ENCODE measurements at regions not wholly inside any gene's neighbourhood (a gene's known extent, or its start where the extent isn't known, plus 50 kb on each side); places are given as distances from the start of the nearest gene placed in this dataset.

DNA sequence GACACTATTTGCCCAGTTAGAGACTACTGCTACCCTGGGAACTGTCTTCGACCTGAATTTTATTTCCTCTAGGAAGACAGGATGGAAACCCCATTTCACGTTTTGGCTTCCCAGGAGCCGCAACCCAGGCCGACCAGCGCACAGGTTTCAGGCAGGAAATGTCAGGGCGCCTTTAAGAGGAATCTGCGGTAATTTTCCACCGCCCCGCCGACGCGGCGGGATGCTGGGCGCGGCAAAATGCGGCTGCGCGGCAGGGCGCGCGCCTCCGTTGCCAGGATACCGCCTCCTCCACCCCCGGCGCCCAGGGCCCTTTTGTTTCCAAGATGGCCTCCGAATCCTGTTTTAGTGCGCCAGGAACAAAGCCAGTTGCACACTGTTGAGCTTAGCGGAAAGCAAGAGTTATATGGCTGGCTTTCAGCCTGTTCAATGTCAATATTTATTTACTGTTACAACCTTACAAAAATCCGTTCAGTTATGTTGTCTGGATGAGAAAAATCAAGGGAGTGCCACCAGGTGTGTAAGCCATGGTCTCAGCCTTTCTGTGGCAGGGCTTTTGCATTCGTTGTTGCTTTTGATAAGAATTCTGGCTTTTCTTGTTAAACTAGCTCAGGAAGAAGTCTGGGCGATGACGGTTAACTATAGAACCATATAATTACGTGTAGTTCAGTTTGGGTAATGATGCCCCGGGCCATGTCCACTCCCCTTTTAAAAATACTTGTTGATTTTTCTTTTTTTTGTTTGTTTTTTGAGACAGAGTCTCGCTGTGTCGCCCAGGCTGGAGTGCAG is 79.7 kb upstream of the CHD2 start:
- DNase-seq: peak; percentile 69 to 94 (median 82)
- Histone ChIP-seq H3K4me1 (ENCODE audit: insufficient read depth, low read length) (peaks cover 52% of the 10 kb centered on the region), H3K36me3 (ENCODE audit: insufficient read depth, low read length) (no peaks in the 10 kb centered on the region), H3K4me3 (ENCODE audit: low read length) (peak overlapping the region; percentile 63), H3K27me3 (ENCODE audit: control insufficient read depth in 1 of 2, insufficient read depth in 2 of 2, low read length in 2 of 2) (no peaks in the 10 kb centered on the region), H3K27ac (ENCODE audit: low read depth in 1 of 2, low read length in 2 of 2) (peak overlapping the region; percentile 82 to 91), H3K9me3 (ENCODE audit: control insufficient read depth in 1 of 2, insufficient read depth in 1 of 2, low read length in 2 of 2) (no peaks in the 10 kb centered on the region)
- no peaks in the 10 kb centered on the region for H3K27me3 Mint-ChIP-seq
- H3K4me1 Mint-ChIP-seq (ENCODE audit: low read depth): peaks cover 55% of the 10 kb centered on the region
- H3K27ac Mint-ChIP-seq: peak overlapping the region; percentile 79
- peak overlapping the region; percentile 88 for H3K4me3 Mint-ChIP-seq
- no peaks in the 10 kb centered on the region for H3K9me3 Mint-ChIP-seq
- ChIA-PET CTCF (interaction anchor here (0.8 to 4.1 kb wide), 8 partner anchors 9 to 97 kb away, joined by 3 to 37 read pairs (median 4); no protein-coding TSS in a partner anchor), POLR2A (interaction anchor here (0.7 to 7.5 kb wide), 17 partner anchors 10 to 94 kb away, joined by 3 to 224 read pairs (median 10); partner anchors contain the start of gene CHD2)
- TF ChIP-seq, protein P1, sequence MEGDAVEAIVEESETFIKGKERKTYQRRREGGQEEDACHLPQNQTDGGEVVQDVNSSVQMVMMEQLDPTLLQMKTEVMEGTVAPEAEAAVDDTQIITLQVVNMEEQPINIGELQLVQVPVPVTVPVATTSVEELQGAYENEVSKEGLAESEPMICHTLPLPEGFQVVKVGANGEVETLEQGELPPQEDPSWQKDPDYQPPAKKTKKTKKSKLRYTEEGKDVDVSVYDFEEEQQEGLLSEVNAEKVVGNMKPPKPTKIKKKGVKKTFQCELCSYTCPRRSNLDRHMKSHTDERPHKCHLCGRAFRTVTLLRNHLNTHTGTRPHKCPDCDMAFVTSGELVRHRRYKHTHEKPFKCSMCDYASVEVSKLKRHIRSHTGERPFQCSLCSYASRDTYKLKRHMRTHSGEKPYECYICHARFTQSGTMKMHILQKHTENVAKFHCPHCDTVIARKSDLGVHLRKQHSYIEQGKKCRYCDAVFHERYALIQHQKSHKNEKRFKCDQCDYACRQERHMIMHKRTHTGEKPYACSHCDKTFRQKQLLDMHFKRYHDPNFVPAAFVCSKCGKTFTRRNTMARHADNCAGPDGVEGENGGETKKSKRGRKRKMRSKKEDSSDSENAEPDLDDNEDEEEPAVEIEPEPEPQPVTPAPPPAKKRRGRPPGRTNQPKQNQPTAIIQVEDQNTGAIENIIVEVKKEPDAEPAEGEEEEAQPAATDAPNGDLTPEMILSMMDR (IDR thresholded peaks at IDR 0.05): no peak
- intact Hi-C loops (cut with DNase I, micrococcal nuclease): loop anchor here in 1 of 2 experiments (1.0 kb wide), 2 partner anchors 11 to 12 kb away; no protein-coding TSS in a partner anchor
- H3K36me3 Mint-ChIP-seq (ENCODE audit: low read depth): no peaks in the 10 kb centered on the region
- ATAC-seq (ENCODE audit: poor library complexity): peak; percentile 81

- ChIA-PET CTCF (interaction anchor here (0.8 to 1.9 kb wide), 6 partner anchors 8 to 96 kb away, joined by 3 to 7 read pairs (median 4); no protein-coding TSS in a partner anchor), POLR2A (interaction anchor here (0.9 to 7.5 kb wide), 6 partner anchors 10 to 85 kb away, joined by 3 to 224 read pairs (median 36); partner anchors contain the start of gene CHD2)
- TF ChIP-seq, protein P1 (IDR thresholded peaks at IDR 0.05): no peak
- no peak for ATAC-seq (ENCODE audit: poor library complexity)
- Mint-ChIP-seq H3K9me3 (no peaks in the 10 kb centered on the region), H3K36me3 (ENCODE audit: low read depth) (no peaks in the 10 kb centered on the region), H3K4me1 (ENCODE audit: low read depth) (peaks cover 57% of the 10 kb centered on the region), H3K4me3 (peak overlapping the region; percentile 70), H3K27ac (peak overlapping the region; percentile 89), H3K27me3 (no peaks in the 10 kb centered on the region)
- Histone ChIP-seq H3K36me3 (ENCODE audit: insufficient read depth, low read length) (no peaks in the 10 kb centered on the region), H3K27ac (ENCODE audit: low read depth in 1 of 2, low read length in 2 of 2) (no peak overlapping the region), H3K9me3 (ENCODE audit: control insufficient read depth in 1 of 2, insufficient read depth in 1 of 2, low read length in 2 of 2) (no peaks in the 10 kb centered on the region), H3K4me3 (ENCODE audit: low read length) (no peak overlapping the region), H3K4me1 (ENCODE audit: insufficient read depth, low read length) (peaks cover 52% of the 10 kb centered on the region), H3K27me3 (ENCODE audit: control insufficient read depth in 1 of 2, insufficient read depth in 2 of 2, low read length in 2 of 2) (no peaks in the 10 kb centered on the region)
- peak in 1 of 14 experiments; percentile 29 for DNase-seq
- intact Hi-C loops (cut with DNase I, micrococcal nuclease): loop anchor here in 1 of 2 experiments (2.0 kb wide), 1 partner anchor 59 kb away; no protein-coding TSS in a partner anchor
Measured at GRCh38 chr15:92821491-92822116, 78.5 kb upstream of the CHD2 start.
